ENCODE measurements at regions not wholly inside any gene's neighbourhood (a gene's known extent, or its start where the extent isn't known, plus 50 kb on each side); places are given as distances from the start of the nearest gene placed in this dataset.

DNA sequence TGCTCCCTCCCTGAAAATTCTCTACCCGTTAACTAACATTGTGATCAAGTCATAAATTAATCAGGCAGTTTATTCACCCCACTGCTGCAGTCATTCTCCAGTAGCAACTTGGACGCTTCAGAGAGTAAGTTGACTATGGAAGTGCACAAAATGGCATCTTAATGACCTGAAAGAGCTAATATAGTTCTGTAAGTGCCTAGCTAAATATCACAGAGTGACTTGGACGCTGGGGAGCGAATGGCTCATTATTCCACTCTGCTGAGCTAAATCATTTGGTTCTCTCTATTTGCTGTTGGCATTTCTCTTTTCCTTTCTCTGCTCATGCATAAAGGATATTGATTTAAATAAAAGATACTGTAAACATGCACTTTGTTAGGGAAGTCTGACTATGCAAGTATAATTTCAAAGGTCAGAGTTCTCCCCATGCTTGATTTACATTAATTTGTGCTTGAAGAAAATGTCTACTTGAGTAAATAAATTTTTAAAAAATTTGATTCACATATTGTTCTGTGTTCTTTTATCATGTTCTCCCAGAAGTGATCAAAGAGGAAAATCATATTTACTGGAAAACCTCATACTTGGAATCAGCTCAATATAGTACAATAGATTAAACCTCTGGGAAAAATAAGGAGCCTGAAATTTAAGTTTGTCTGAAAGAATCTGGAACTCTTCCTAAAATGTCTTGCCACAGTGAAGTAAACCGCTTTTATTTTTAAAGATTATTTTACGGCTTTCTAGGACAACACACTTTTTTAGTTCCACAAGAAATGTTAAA is 169.5 kb upstream of the HAPLN1 start:
- TF ChIP-seq YY1 (IDR thresholded peaks at IDR 0.05; ENCODE audit: insufficient read depth, insufficient read length), result no peak
- no peak overlapping the region for H3K9ac ChIP-seq (ENCODE audit: insufficient read length, low read depth)
- no peaks in the 10 kb centered on the region for H3K36me3 ChIP-seq (ENCODE audit: insufficient read depth, insufficient read length, low read length)
- DNase-seq (ENCODE audit: low read depth, low spot score), result no peak
- H3K27me3 ChIP-seq (ENCODE audit: insufficient read depth, insufficient read length), result no peaks in the 10 kb centered on the region
- H3K4me1 ChIP-seq (ENCODE audit: insufficient read depth, insufficient read length), result no peaks in the 10 kb centered on the region
- no peak overlapping the region for H3K4me3 ChIP-seq (ENCODE audit: insufficient read length, low read depth)
- no peaks in the 10 kb centered on the region for H3K9me3 ChIP-seq (ENCODE audit: insufficient read depth, low read length)

- H3K4me3 ChIP-seq (ENCODE audit: insufficient read length, low read depth), result no peak overlapping the region
- TF ChIP-seq ZNF274 (IDR thresholded peaks at IDR 0.05; ENCODE audit: low read depth, low read length) (no peak), SUZ12 (IDR thresholded peaks at IDR 0.05; ENCODE audit: extremely low read depth, insufficient read depth, insufficient read length) (no peak), YY1 (IDR thresholded peaks at IDR 0.05; ENCODE audit: insufficient read depth, insufficient read length) (no peak)
- no peaks in the 10 kb centered on the region for H3K27me3 ChIP-seq (ENCODE audit: insufficient read depth, insufficient read length)
- no peak for DNase-seq (ENCODE audit: low read depth, low spot score)
- H3K9me3 ChIP-seq (ENCODE audit: insufficient read depth, low read length), result no peaks in the 10 kb centered on the region
- no peaks in the 10 kb centered on the region for H3K36me3 ChIP-seq (ENCODE audit: insufficient read depth, insufficient read length, low read length)
- H3K9ac ChIP-seq (ENCODE audit: insufficient read length, low read depth), result no peak overlapping the region
- H3K4me1 ChIP-seq (ENCODE audit: insufficient read depth, insufficient read length), result no peaks in the 10 kb centered on the region
Observed at GRCh38 chr5:83877911-83878706, 157.5 kb upstream of the HAPLN1 start.

GRCh38 chr5:83871533-83872395 is 151.1 kb upstream of the HAPLN1 start:
- H3K9me3 ChIP-seq (ENCODE audit: insufficient read depth, low read length), result no peaks in the 10 kb centered on the region
- H3K9ac ChIP-seq (ENCODE audit: insufficient read length, low read depth), result no peak overlapping the region
- no peaks in the 10 kb centered on the region for H3K27me3 ChIP-seq (ENCODE audit: insufficient read depth, insufficient read length)
- no peaks in the 10 kb centered on the region for H3K4me1 ChIP-seq (ENCODE audit: insufficient read depth, insufficient read length)
- no peak for DNase-seq (ENCODE audit: low read depth, low spot score)
- no peaks in the 10 kb centered on the region for H3K36me3 ChIP-seq (ENCODE audit: insufficient read depth, insufficient read length, low read length)
- no peak overlapping the region for H3K4me3 ChIP-seq (ENCODE audit: insufficient read length, low read depth)
- TF ChIP-seq ZNF274 (IDR thresholded peaks at IDR 0.05; ENCODE audit: low read depth, low read length) (no peak), YY1 (IDR thresholded peaks at IDR 0.05; ENCODE audit: insufficient read depth, insufficient read length) (no peak), SUZ12 (IDR thresholded peaks at IDR 0.05; ENCODE audit: extremely low read depth, insufficient read depth, insufficient read length) (no peak)

- Histone ChIP-seq H3K27me3 (ENCODE audit: insufficient read depth, insufficient read length) (no peaks in the 10 kb centered on the region), H3K36me3 (ENCODE audit: insufficient read depth, insufficient read length, low read length) (no peaks in the 10 kb centered on the region), H3K4me3 (ENCODE audit: insufficient read length, low read depth) (no peak overlapping the region), H3K9me3 (ENCODE audit: insufficient read depth, low read length) (no peaks in the 10 kb centered on the region), H3K4me1 (ENCODE audit: insufficient read depth, insufficient read length) (no peaks in the 10 kb centered on the region), H3K9ac (ENCODE audit: insufficient read length, low read depth) (no peak overlapping the region)
- DNase-seq (ENCODE audit: low read depth, low spot score), result no peak
- TF ChIP-seq YY1 (IDR thresholded peaks at IDR 0.05; ENCODE audit: insufficient read depth, insufficient read length) (no peak), SUZ12 (IDR thresholded peaks at IDR 0.05; ENCODE audit: extremely low read depth, insufficient read depth, insufficient read length) (no peak), ZNF274 (IDR thresholded peaks at IDR 0.05; ENCODE audit: low read depth, low read length) (no peak)
Observed at GRCh38 chr5:83866181-83866580, 145.5 kb upstream of the HAPLN1 start.

DNA sequence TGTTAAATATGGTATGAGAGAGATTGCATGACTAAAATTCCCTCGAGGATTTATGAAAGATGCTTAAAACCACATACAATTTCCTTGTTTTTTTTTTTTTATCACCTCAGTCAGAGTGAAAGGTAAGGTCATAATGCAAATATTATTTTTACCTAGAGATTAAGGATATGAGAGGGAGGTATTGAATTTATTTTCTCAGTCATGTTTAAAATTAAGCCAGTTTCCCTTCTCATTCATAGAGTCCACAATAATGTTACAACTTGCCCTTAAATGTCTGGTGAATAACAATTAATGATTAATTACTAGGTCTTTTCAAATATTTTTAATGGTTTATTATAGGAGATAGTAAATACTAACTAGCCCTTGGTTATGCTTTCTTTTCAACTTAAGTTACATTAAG is 144.9 kb upstream of the HAPLN1 start:
- Histone ChIP-seq H3K36me3 (ENCODE audit: insufficient read depth, insufficient read length, low read length) (no peaks in the 10 kb centered on the region), H3K9me3 (ENCODE audit: insufficient read depth, low read length) (no peaks in the 10 kb centered on the region), H3K4me1 (ENCODE audit: insufficient read depth, insufficient read length) (no peaks in the 10 kb centered on the region), H3K27me3 (ENCODE audit: insufficient read depth, insufficient read length) (no peaks in the 10 kb centered on the region), H3K4me3 (ENCODE audit: insufficient read length, low read depth) (no peak overlapping the region), H3K9ac (ENCODE audit: insufficient read length, low read depth) (no peak overlapping the region)
- no peak for TF ChIP-seq YY1 (IDR thresholded peaks at IDR 0.05; ENCODE audit: insufficient read depth, insufficient read length)
- no peak for TF ChIP-seq ZNF274 (IDR thresholded peaks at IDR 0.05; ENCODE audit: low read depth, low read length)
- no peak for TF ChIP-seq SUZ12 (IDR thresholded peaks at IDR 0.05; ENCODE audit: extremely low read depth, insufficient read depth, insufficient read length)
- no peak for DNase-seq (ENCODE audit: low read depth, low spot score)

- no peaks in the 10 kb centered on the region for H3K9me3 ChIP-seq (ENCODE audit: insufficient read depth, low read length)
- no peak overlapping the region for H3K9ac ChIP-seq (ENCODE audit: insufficient read length, low read depth)
- H3K27me3 ChIP-seq (ENCODE audit: insufficient read depth, insufficient read length), result no peaks in the 10 kb centered on the region
- H3K4me3 ChIP-seq (ENCODE audit: insufficient read length, low read depth), result no peak overlapping the region
- TF ChIP-seq ZNF274 (IDR thresholded peaks at IDR 0.05; ENCODE audit: low read depth, low read length) (no peak), YY1 (IDR thresholded peaks at IDR 0.05; ENCODE audit: insufficient read depth, insufficient read length) (no peak), SUZ12 (IDR thresholded peaks at IDR 0.05; ENCODE audit: extremely low read depth, insufficient read depth, insufficient read length) (no peak)
- no peaks in the 10 kb centered on the region for H3K4me1 ChIP-seq (ENCODE audit: insufficient read depth, insufficient read length)
- DNase-seq (ENCODE audit: low read depth, low spot score), result no peak
- H3K36me3 ChIP-seq (ENCODE audit: insufficient read depth, insufficient read length, low read length), result no peaks in the 10 kb centered on the region
Observed at GRCh38 chr5:83864652-83865051, 144.0 kb upstream of the HAPLN1 start.

GRCh38 chr5:83857341-83857740 is 136.7 kb upstream of the HAPLN1 start:
- TF ChIP-seq SUZ12 (IDR thresholded peaks at IDR 0.05; ENCODE audit: extremely low read depth, insufficient read depth, insufficient read length), result no peak
- no peak for TF ChIP-seq ZNF274 (IDR thresholded peaks at IDR 0.05; ENCODE audit: low read depth, low read length)
- TF ChIP-seq YY1 (IDR thresholded peaks at IDR 0.05; ENCODE audit: insufficient read depth, insufficient read length), result no peak
- Histone ChIP-seq H3K4me1 (ENCODE audit: insufficient read depth, insufficient read length) (no peaks in the 10 kb centered on the region), H3K36me3 (ENCODE audit: insufficient read depth, insufficient read length, low read length) (no peaks in the 10 kb centered on the region), H3K9me3 (ENCODE audit: insufficient read depth, low read length) (no peaks in the 10 kb centered on the region), H3K4me3 (ENCODE audit: insufficient read length, low read depth) (no peak overlapping the region), H3K27me3 (ENCODE audit: insufficient read depth, insufficient read length) (no peaks in the 10 kb centered on the region), H3K9ac (ENCODE audit: insufficient read length, low read depth) (no peak overlapping the region)
- no peak for DNase-seq (ENCODE audit: low read depth, low spot score)
